ENCODE measurements at regions not wholly inside any gene's neighbourhood (a gene's known extent, or its start where the extent isn't known, plus 50 kb on each side); places are given as distances from the start of the nearest gene placed in this dataset.

DNA sequence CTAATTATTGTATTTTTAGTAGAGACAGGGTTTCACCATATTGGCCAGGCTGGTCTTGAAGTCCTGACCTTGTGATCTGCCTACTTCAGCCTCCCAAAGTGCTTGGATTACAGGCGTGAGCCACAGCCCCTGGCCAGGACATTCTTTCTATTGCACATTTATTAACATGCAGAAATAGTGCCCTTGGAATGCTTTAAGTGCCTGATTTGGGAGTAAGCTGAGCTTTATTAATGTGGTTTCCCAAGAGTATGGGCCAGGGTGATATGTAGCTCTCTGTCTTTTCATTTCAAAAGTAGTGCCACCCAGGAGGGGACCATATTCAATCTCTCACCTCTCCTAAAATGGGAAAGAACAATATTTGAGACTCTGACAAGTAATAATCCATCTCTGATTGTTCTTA is 970.7 kb downstream of the KCNMA1 start:
- TF ChIP-seq CTCF (IDR thresholded peaks at IDR 0.05) (no peak), POLR2A (IDR thresholded peaks at IDR 0.05) (no peak)

Data from body of pancreas (tissue), 4 donors.